ENCODE measurements at regions not wholly inside any gene's neighbourhood (a gene's known extent, or its start where the extent isn't known, plus 50 kb on each side); places are given as distances from the start of the nearest gene placed in this dataset.

- no peak for DNase-seq
Observed at GRCh38 chr1:221892301-221892830, 150.5 kb upstream of the DUSP10 start.

GRCh38 chr1:221891708-221892107, 149.8 kb upstream of the DUSP10 start:
- no peak for DNase-seq

GRCh38 chr1:221888801-221889200, 146.9 kb upstream of the DUSP10 start:
- no peak for DNase-seq

- DNase-seq, result no peak
Observed at GRCh38 chr1:221888218-221888617, 146.3 kb upstream of the DUSP10 start.

- no peak for DNase-seq
Observed at GRCh38 chr1:221887758-221888157, 145.9 kb upstream of the DUSP10 start.

- DNase-seq, result no peak
Observed at GRCh38 chr1:221887415-221887746, 145.5 kb upstream of the DUSP10 start.

- no peak for DNase-seq
Observed at GRCh38 chr1:221886743-221887414, 145.0 kb upstream of the DUSP10 start.

- DNase-seq, result no peak
Observed at GRCh38 chr1:221886311-221886710, 144.4 kb upstream of the DUSP10 start.

GRCh38 chr1:221884821-221885220, 142.9 kb upstream of the DUSP10 start:
- no peak for DNase-seq

- DNase-seq, result no peak
Observed at GRCh38 chr1:221881805-221882581, 140.1 kb upstream of the DUSP10 start.

- no peak for DNase-seq
Observed at GRCh38 chr1:221880182-221880581, 138.3 kb upstream of the DUSP10 start.

- peak; percentile 63 for DNase-seq
Observed at GRCh38 chr1:221878134-221878533, 136.2 kb upstream of the DUSP10 start.

GRCh38 chr1:221877311-221877710, 135.4 kb upstream of the DUSP10 start:
- DNase-seq, result no peak

GRCh38 chr1:221875004-221875330, 133.1 kb upstream of the DUSP10 start:
- DNase-seq, result no peak

- no peak for DNase-seq
Observed at GRCh38 chr1:221874285-221875003, 132.6 kb upstream of the DUSP10 start.

- no peak for DNase-seq
Observed at GRCh38 chr1:221873673-221874072, 131.8 kb upstream of the DUSP10 start.

GRCh38 chr1:221871056-221871455, 129.2 kb upstream of the DUSP10 start:
- no peak for DNase-seq

GRCh38 chr1:221869779-221870178, 127.9 kb upstream of the DUSP10 start:
- DNase-seq, result no peak

- no peak for DNase-seq
Observed at GRCh38 chr1:221868593-221869303, 126.9 kb upstream of the DUSP10 start.

GRCh38 chr1:221867003-221867402, 125.1 kb upstream of the DUSP10 start:
- no peak for DNase-seq

- DNase-seq, result no peak
Observed at GRCh38 chr1:221865808-221866207, 123.9 kb upstream of the DUSP10 start.

GRCh38 chr1:221863635-221864034, 121.7 kb upstream of the DUSP10 start:
- DNase-seq, result no peak

- DNase-seq, result no peak
Observed at GRCh38 chr1:221862971-221863370, 121.1 kb upstream of the DUSP10 start.

Measured in activated CD4-positive, alpha-beta T cell treated with anti-CD3 and anti-CD28 coated beads, Interleukin-10, Interleukin-2, amounts not matched to agents 100 ng/mL and 50 ng/mL, durations not matched to agents 16 hours and 8 hours (primary cell).